ENCODE measurements at regions not wholly inside any gene's neighbourhood (a gene's known extent, or its start where the extent isn't known, plus 50 kb on each side); places are given as distances from the start of the nearest gene placed in this dataset.

DNA sequence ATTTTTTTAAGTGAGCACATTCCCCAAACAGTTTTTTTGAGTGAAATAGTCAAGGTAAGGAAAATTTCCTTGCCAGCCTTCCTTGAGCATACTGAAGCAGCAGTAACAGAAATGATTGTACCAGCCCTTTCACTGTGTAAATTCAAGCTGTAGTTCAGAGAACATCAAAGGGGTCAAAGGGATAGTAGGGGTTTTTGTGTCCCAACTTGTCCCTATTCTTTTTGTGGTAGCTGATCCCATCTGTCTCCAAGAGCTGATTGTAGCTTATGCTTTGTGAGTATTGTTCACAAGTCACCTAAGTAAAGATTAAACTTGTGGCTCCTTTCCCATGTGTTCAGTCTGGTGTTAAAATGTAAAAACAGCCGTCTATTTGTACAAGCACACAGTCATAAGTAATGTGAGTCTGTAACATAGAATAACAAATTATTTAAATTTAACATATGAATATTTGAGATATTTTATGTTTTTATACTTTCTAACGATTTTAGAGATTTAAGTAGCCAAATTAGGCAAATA, 185.0 kb downstream of the CENPW start (continued):
- TF ChIP-seq, protein P1, sequence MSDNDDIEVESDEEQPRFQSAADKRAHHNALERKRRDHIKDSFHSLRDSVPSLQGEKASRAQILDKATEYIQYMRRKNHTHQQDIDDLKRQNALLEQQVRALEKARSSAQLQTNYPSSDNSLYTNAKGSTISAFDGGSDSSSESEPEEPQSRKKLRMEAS (IDR thresholded peaks at IDR 0.05; ENCODE audit: low read depth, low read length): no peak

DNA sequence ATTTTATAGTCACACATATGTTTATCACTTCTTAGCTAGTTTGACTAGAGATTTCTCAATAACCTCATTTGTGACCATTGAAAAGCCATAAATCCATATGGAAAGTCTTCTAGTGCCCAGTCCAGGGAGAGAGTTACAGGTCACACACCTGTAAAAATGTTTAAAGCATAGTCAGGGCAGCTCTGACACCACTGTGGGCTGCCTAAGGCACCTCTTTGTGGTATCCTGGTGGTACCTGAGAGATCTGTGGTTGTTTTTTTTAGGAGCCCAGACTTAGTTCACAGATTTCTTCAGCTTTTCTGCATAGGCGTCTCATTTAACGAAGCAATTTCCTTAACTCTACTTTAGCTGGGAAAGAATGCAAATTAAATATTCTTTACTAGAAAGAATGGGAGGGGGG, 186.6 kb downstream of the CENPW start:
- intact Hi-C loops (cut with micrococcal nuclease; ENCODE audit: unreplicated experiment) (loop anchor here (5.0 kb wide), 1 partner anchor 349 kb away; no protein-coding TSS in a partner anchor), in situ Hi-C loops (cut with MboI) (no loop called here)
- H3K4me2 ChIP-seq (ENCODE audit: control insufficient read depth, insufficient read depth): no peak overlapping the region
- no peaks in the 10 kb centered on the region for H4K20me1 ChIP-seq (ENCODE audit: control insufficient read depth, insufficient read depth)
- WGBS (ENCODE audit: insufficient coverage, insufficient replicate concordance, low lambda C conversion rate, missing lambda C conversion rate): 92% methylated on average over 2 of the region's 2 CpGs
- BruUV-seq (replicated peaks): no TSS peak
- no peak for TF ChIP-seq SP1 (IDR thresholded peaks at IDR 0.05; ENCODE audit: low read depth, low read length)
- no peak for TF ChIP-seq ETV6 (conservative IDR thresholded peaks at IDR 0.05 in 1 of 2, IDR thresholded peaks at IDR 0.05 in 1 of 2; ENCODE audit: borderline replicate concordance in 1 of 2, low read depth in 1 of 2)
- no peak for TF ChIP-seq STAT1 (conservative IDR thresholded peaks at IDR 0.05)
- TF ChIP-seq, protein P2, sequence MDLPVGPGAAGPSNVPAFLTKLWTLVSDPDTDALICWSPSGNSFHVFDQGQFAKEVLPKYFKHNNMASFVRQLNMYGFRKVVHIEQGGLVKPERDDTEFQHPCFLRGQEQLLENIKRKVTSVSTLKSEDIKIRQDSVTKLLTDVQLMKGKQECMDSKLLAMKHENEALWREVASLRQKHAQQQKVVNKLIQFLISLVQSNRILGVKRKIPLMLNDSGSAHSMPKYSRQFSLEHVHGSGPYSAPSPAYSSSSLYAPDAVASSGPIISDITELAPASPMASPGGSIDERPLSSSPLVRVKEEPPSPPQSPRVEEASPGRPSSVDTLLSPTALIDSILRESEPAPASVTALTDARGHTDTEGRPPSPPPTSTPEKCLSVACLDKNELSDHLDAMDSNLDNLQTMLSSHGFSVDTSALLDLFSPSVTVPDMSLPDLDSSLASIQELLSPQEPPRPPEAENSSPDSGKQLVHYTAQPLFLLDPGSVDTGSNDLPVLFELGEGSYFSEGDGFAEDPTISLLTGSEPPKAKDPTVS (IDR thresholded peaks at IDR 0.05; ENCODE audit: low read depth, low read length): no peak
- TF ChIP-seq BMI1 (IDR thresholded peaks at IDR 0.05; ENCODE audit: borderline replicate concordance): no peak
- TF ChIP-seq CREB1 (IDR thresholded peaks at IDR 0.05; ENCODE audit: low read depth): no peak
- TF ChIP-seq, protein P3, sequence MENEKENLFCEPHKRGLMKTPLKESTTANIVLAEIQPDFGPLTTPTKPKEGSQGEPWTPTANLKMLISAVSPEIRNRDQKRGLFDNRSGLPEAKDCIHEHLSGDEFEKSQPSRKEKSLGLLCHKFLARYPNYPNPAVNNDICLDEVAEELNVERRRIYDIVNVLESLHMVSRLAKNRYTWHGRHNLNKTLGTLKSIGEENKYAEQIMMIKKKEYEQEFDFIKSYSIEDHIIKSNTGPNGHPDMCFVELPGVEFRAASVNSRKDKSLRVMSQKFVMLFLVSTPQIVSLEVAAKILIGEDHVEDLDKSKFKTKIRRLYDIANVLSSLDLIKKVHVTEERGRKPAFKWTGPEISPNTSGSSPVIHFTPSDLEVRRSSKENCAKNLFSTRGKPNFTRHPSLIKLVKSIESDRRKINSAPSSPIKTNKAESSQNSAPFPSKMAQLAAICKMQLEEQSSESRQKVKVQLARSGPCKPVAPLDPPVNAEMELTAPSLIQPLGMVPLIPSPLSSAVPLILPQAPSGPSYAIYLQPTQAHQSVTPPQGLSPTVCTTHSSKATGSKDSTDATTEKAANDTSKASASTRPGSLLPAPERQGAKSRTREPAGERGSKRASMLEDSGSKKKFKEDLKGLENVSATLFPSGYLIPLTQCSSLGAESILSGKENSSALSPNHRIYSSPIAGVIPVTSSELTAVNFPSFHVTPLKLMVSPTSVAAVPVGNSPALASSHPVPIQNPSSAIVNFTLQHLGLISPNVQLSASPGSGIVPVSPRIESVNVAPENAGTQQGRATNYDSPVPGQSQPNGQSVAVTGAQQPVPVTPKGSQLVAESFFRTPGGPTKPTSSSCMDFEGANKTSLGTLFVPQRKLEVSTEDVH (IDR thresholded peaks at IDR 0.05; ENCODE audit: low read depth, partially characterized antibody): no peak
- TF ChIP-seq RAD51 (IDR thresholded peaks at IDR 0.05): no peak
- no peak for TF ChIP-seq IKZF1 (conservative IDR thresholded peaks at IDR 0.05)
- no peak for TF ChIP-seq TCF7 (IDR thresholded peaks at IDR 0.05; ENCODE audit: borderline replicate concordance)
- no peak for TF ChIP-seq NR2C2 (IDR thresholded peaks at IDR 0.05; ENCODE audit: borderline replicate concordance, control insufficient read depth, insufficient read length, low read depth)
- no peak for TF ChIP-seq TCF12 (IDR thresholded peaks at IDR 0.05; ENCODE audit: low read depth, low read length)
- TF ChIP-seq ZNF207 (IDR thresholded peaks at IDR 0.05; ENCODE audit: borderline replicate concordance): no peak
- no peak for TF ChIP-seq SIN3A (IDR thresholded peaks at IDR 0.05; ENCODE audit: low read depth, low read length)
- TF ChIP-seq RCOR1 (conservative IDR thresholded peaks at IDR 0.05; ENCODE audit: low read depth, low read length): no peak
- no peak for TF ChIP-seq MYB (IDR thresholded peaks at IDR 0.05; ENCODE audit: borderline replicate concordance, low read depth, low read length)
- no peak for TF ChIP-seq ZNF24 (IDR thresholded peaks at IDR 0.05)
- TF ChIP-seq TBL1XR1 (IDR thresholded peaks at IDR 0.05; ENCODE audit: low read depth, low read length): no peak
- no peaks in the 10 kb centered on the region for H3K79me2 ChIP-seq (ENCODE audit: control insufficient read depth, insufficient read depth, low read length)
- no peak overlapping the region for H3K9ac ChIP-seq (ENCODE audit: control insufficient read depth, insufficient read depth, low read length)
- H3K9me3 ChIP-seq (replicated peaks; ENCODE audit: control insufficient read depth, insufficient read depth, low read length): no peaks in the 10 kb centered on the region
- H3K27ac ChIP-seq (ENCODE audit: control insufficient read depth, insufficient read depth): no peak overlapping the region
- no peak for DNase-seq (ENCODE audit: low read depth, low spot score)
- no peak overlapping the region for H2AFZ ChIP-seq (ENCODE audit: control insufficient read depth, low read depth, low read length)
- POLR2A ChIA-PET: no interaction called here
- H3K27me3 ChIP-seq (replicated peaks in 1 of 2; ENCODE audit: control insufficient read depth in 2 of 2, insufficient read depth in 2 of 2, low read length in 1 of 2): no peaks in the 10 kb centered on the region
- SMC1A ChIA-PET (ENCODE audit: uncharacterized antibody, unreplicated experiment): no interaction called here
- H3K4me1 ChIP-seq (ENCODE audit: control insufficient read depth, insufficient read depth, low read length): no peaks in the 10 kb centered on the region
- CTCF ChIA-PET: no interaction called here
- H3K4me3 ChIP-seq: no peak overlapping the region
- RAD21 ChIA-PET (ENCODE audit: unreplicated experiment): no interaction called here
- ATAC-seq: no peak
- H3K36me3 ChIP-seq (ENCODE audit: control insufficient read depth in 2 of 2, insufficient read depth in 2 of 2, low read length in 1 of 2): no peaks in the 10 kb centered on the region
- FAIRE-seq: no peak

All from GM12878 (cell line).